Thoracic aorta (tissue), 2 donors: ENCODE measurements at regions not wholly inside any gene's neighbourhood (a gene's known extent, or its start where the extent isn't known, plus 50 kb on each side); places are given as distances from the start of the nearest gene placed in this dataset.

Source experiments
- ATAC-seq: fragments of 150-250 bp; one replicate; pipeline ENCODE4 v1.8.0; 2017; ENCODE audit warnings: low read depth; ENCODE audit not compliant: insufficient number of reproducible peaks, low FRiP score
- DNase-seq: peaks from one replicate; pipeline ENCODE4 v3.0.0-alpha.2; 2020; ENCODE audit warnings: low spot score
- H3K27ac ChIP-seq, 2 donors: fragments of 200-600 bp; sonication (generic); 1 replicate in 1 of 2; 2 replicates in 1 of 2; pipeline ENCODE4 v1.5.1; 2016; ENCODE audit warnings: mild to moderate bottlenecking in 2 of 2, moderate library complexity in 2 of 2
- H3K27me3 ChIP-seq: fragments of 200-600 bp; sonication (generic); replicated peaks from 2 replicates; pipeline ENCODE4 v1.6.0; 2016; ENCODE audit warnings: mild to moderate bottlenecking; ENCODE audit not compliant: insufficient read depth
- H3K36me3 ChIP-seq: fragments of 200-600 bp; sonication (generic); one replicate; pipeline ENCODE4 v1.5.1; 2016
- H3K4me1 ChIP-seq, 2 donors: fragments of 200-600 bp; sonication (generic); 1 replicate in 1 of 2; 2 replicates in 1 of 2; pipeline versions ENCODE4 v1.5.1 to v1.6.0; 2016; ENCODE audit warnings: low read depth in 2 of 2, mild to moderate bottlenecking in 1 of 2; ENCODE audit not compliant: control insufficient read depth in 1 of 2
- H3K4me3 ChIP-seq: fragments of 200-600 bp; sonication (generic); 2 replicates; pipeline ENCODE4 v1.5.1; 2016; ENCODE audit warnings: mild to moderate bottlenecking
- H3K9me3 ChIP-seq: fragments of 200-600 bp; sonication (generic); 2 replicates; pipeline ENCODE4 v1.5.1; 2016
- CTCF ChIP-seq: fragments of 200-600 bp; sonication (generic); IDR thresholded peaks from one replicate; pipeline ENCODE4 v1.5.1; 2019; ENCODE audit warnings: antibody characterized with exemption

GRCh38 chr11:123258877-123259276, 63.8 kb upstream of the CLMP start:
- Histone ChIP-seq H3K4me3 (no peak overlapping the region), H3K4me1 (no peaks in the 10 kb centered on the region), H3K27ac (no peak overlapping the region), H3K36me3 (no peaks in the 10 kb centered on the region), H3K27me3 (no peaks in the 10 kb centered on the region), H3K9me3 (no peaks in the 10 kb centered on the region)
- no peak for TF ChIP-seq CTCF
- ATAC-seq (no peak), DNase-seq (no peak)

GRCh38 chr11:123257370-123257769, 62.3 kb upstream of the CLMP start:
- no peak overlapping the region for H3K4me3 ChIP-seq
- H3K4me1 ChIP-seq, result no peaks in the 10 kb centered on the region
- ATAC-seq, result no peak
- H3K27ac ChIP-seq, result no peak overlapping the region
- H3K27me3 ChIP-seq, result no peaks in the 10 kb centered on the region
- H3K9me3 ChIP-seq, result no peaks in the 10 kb centered on the region
- no peak for DNase-seq
- H3K36me3 ChIP-seq, result no peaks in the 10 kb centered on the region
- TF ChIP-seq CTCF, result no peak

- no peak for ATAC-seq
- H3K27ac ChIP-seq, result no peak overlapping the region
- no peak for DNase-seq
- H3K27me3 ChIP-seq, result no peaks in the 10 kb centered on the region
- no peaks in the 10 kb centered on the region for H3K36me3 ChIP-seq
- no peak for TF ChIP-seq CTCF
- H3K4me1 ChIP-seq, result no peaks in the 10 kb centered on the region
- no peak overlapping the region for H3K4me3 ChIP-seq
- no peaks in the 10 kb centered on the region for H3K9me3 ChIP-seq
These were observed 60.9 kb upstream of the CLMP start for GRCh38 chr11:123255909-123256308.

GRCh38 chr11:123254357-123254756, 59.3 kb upstream of the CLMP start:
- H3K9me3 ChIP-seq, result no peaks in the 10 kb centered on the region
- H3K27me3 ChIP-seq, result no peaks in the 10 kb centered on the region
- ATAC-seq, result no peak
- H3K4me3 ChIP-seq, result no peak overlapping the region
- no peak for DNase-seq
- TF ChIP-seq CTCF, result no peak
- H3K4me1 ChIP-seq, result no peaks in the 10 kb centered on the region
- H3K36me3 ChIP-seq, result no peaks in the 10 kb centered on the region
- H3K27ac ChIP-seq, result no peak overlapping the region

- DNase-seq, result no peak
- Histone ChIP-seq H3K27ac (no peak overlapping the region), H3K36me3 (no peaks in the 10 kb centered on the region), H3K4me1 (no peaks in the 10 kb centered on the region), H3K27me3 (no peaks in the 10 kb centered on the region), H3K9me3 (no peaks in the 10 kb centered on the region), H3K4me3 (no peak overlapping the region)
- no peak for TF ChIP-seq CTCF
- no peak for ATAC-seq
These were observed 58.9 kb upstream of the CLMP start for GRCh38 chr11:123253911-123254310.
